Calu3 (cell line): ENCODE measurements at regions not wholly inside any gene's neighbourhood (a gene's known extent, or its start where the extent isn't known, plus 50 kb on each side); places are given as distances from the start of the nearest gene placed in this dataset.

Experiments
- BruUV-seq: library from RNA; stranded (reverse); fragments of 400-500 nt; replicated peaks from 2 replicates; lab custom pipeline; 2021; lab: Mats Ljungman, UMichigan
- CTCF ChIA-PET: fragments of 300-600 bp; sonication (Branson Sonifier 250); formaldehyde crosslinking; loops from one replicate; lab custom pipeline; 2022; ENCODE audit warnings: antibody characterized with exemption; lab: Charles Lee
- DNase-seq: peaks from one replicate; pipeline ENCODE4 v3.0.0; 2022
- H3K27ac Mint-ChIP-seq: one replicate; pipeline ENCODE4 v1.8.0; 2022; ENCODE audit warnings: mixed read lengths; ENCODE audit not compliant: unreplicated experiment
- H3K27me3 Mint-ChIP-seq: one replicate; pipeline ENCODE4 v1.8.0; 2022; ENCODE audit warnings: mixed read lengths; ENCODE audit not compliant: unreplicated experiment
- H3K36me3 Mint-ChIP-seq: one replicate; pipeline ENCODE4 v1.8.0; 2022; ENCODE audit warnings: mild to moderate bottlenecking, moderate library complexity, mixed read lengths; ENCODE audit not compliant: insufficient read depth, unreplicated experiment
- H3K4me1 Mint-ChIP-seq: one replicate; pipeline ENCODE4 v1.8.0; 2022; ENCODE audit warnings: mild to moderate bottlenecking, low read depth, mixed read lengths; ENCODE audit not compliant: unreplicated experiment
- H3K4me3 Mint-ChIP-seq: one replicate; pipeline ENCODE4 v1.8.0; 2022; ENCODE audit warnings: mild to moderate bottlenecking, low read depth, moderate library complexity, mixed read lengths; ENCODE audit not compliant: unreplicated experiment
- H3K9me3 Mint-ChIP-seq: one replicate; pipeline ENCODE4 v1.8.0; 2022; ENCODE audit warnings: low read depth, mixed read lengths; ENCODE audit not compliant: unreplicated experiment
- CTCF ChIP-seq: fragments of 200-600 bp; IDR thresholded peaks from one replicate; pipeline ENCODE4 v1.8.0; 2022; ENCODE audit warnings: antibody characterized with exemption; ENCODE audit not compliant: unreplicated experiment
- intact Hi-C: fragments of 100-400 bp; cut with micrococcal nuclease; formaldehyde crosslinking; loops from one replicate; pipeline ENCODE4 v1.10.0; 2022; ENCODE audit not compliant: unreplicated experiment

GRCh38 chr14:97109234-97109633 lies 312.1 kb downstream of the VRK1 start:
- Mint-ChIP-seq H3K4me3 (no peak overlapping the region), H3K9me3 (peaks cover 9% of the 10 kb centered on the region), H3K36me3 (no peaks in the 10 kb centered on the region), H3K27ac (no peak overlapping the region), H3K27me3 (peaks cover 9% of the 10 kb centered on the region), H3K4me1 (no peaks in the 10 kb centered on the region)
- CTCF ChIA-PET: no interaction called here
- TF ChIP-seq CTCF: no peak
- BruUV-seq: no TSS peak
- DNase-seq: no peak
- intact Hi-C loops: no loop called here

GRCh38 chr14:97113339-97113738 lies 316.2 kb downstream of the VRK1 start:
- intact Hi-C loops: no loop called here
- no peak for TF ChIP-seq CTCF
- no peak overlapping the region for H3K27ac Mint-ChIP-seq
- CTCF ChIA-PET: no interaction called here
- no peak for DNase-seq
- BruUV-seq: no TSS peak
- no peak overlapping the region for H3K4me3 Mint-ChIP-seq
- H3K4me1 Mint-ChIP-seq: no peaks in the 10 kb centered on the region
- H3K9me3 Mint-ChIP-seq: peaks cover 2% of the 10 kb centered on the region
- no peaks in the 10 kb centered on the region for H3K36me3 Mint-ChIP-seq
- peaks cover 16% of the 10 kb centered on the region for H3K27me3 Mint-ChIP-seq

GRCh38 chr14:97116546-97116945 lies 319.4 kb downstream of the VRK1 start:
- BruUV-seq: no TSS peak
- Mint-ChIP-seq H3K4me3 (no peak overlapping the region), H3K27me3 (peaks cover 16% of the 10 kb centered on the region), H3K4me1 (no peaks in the 10 kb centered on the region), H3K27ac (no peak overlapping the region), H3K9me3 (no peaks in the 10 kb centered on the region), H3K36me3 (no peaks in the 10 kb centered on the region)
- DNase-seq: no peak
- intact Hi-C loops: no loop called here
- TF ChIP-seq CTCF: no peak
- CTCF ChIA-PET: interaction anchor here (0.6 kb wide), 2 partner anchors 301 to 675 kb away, joined by 3 read pairs; no protein-coding TSS in a partner anchor

- no peak for TF ChIP-seq CTCF
- H3K36me3 Mint-ChIP-seq: no peaks in the 10 kb centered on the region
- H3K27me3 Mint-ChIP-seq: peaks cover 16% of the 10 kb centered on the region
- H3K9me3 Mint-ChIP-seq: peaks cover 2% of the 10 kb centered on the region
- no peak overlapping the region for H3K4me3 Mint-ChIP-seq
- intact Hi-C loops: no loop called here
- no peak overlapping the region for H3K27ac Mint-ChIP-seq
- BruUV-seq: no TSS peak
- no peak for DNase-seq
- H3K4me1 Mint-ChIP-seq: no peaks in the 10 kb centered on the region
- CTCF ChIA-PET: no interaction called here
Measured at GRCh38 chr14:97117693-97118092, 320.5 kb downstream of the VRK1 start.
